Caco-2 (cell line): ENCODE measurements at regions not wholly inside any gene's neighbourhood (a gene's known extent, or its start where the extent isn't known, plus 50 kb on each side); places are given as distances from the start of the nearest gene placed in this dataset.

Experiments
- BruUV-seq: library from RNA; stranded (reverse); fragments of 400-500 nt; replicated peaks from 2 replicates; lab custom pipeline; 2021; lab: Mats Ljungman, UMichigan
- CTCF ChIA-PET: fragments of 300-600 bp; sonication (Branson Sonifier 250); formaldehyde crosslinking; loops from one replicate; lab custom pipeline; 2022; ENCODE audit warnings: antibody characterized with exemption; lab: Charles Lee
- POLR2A ChIA-PET: fragments of 300-600 bp; sonication (Branson Sonifier 250); formaldehyde crosslinking; loops from one replicate; lab custom pipeline; 2022; ENCODE audit warnings: antibody characterized with exemption; lab: Charles Lee
- DNase-seq, 2 experiments: peaks; one replicate each; pipeline versions ENCODE4 v3.0.0 to v3.0.0-alpha.2; 2020 to 2022
- H3K27me3 ChIP-seq: replicated peaks from 2 replicates; pipeline ENCODE4 v1.6.0; 2011; ENCODE audit warnings: low read length; ENCODE audit not compliant: control insufficient read depth, insufficient read depth
- H3K36me3 ChIP-seq: 2 replicates; pipeline ENCODE4 v1.5.1; 2011; ENCODE audit warnings: low read length; ENCODE audit not compliant: control insufficient read depth, insufficient read depth
- H3K4me1 ChIP-seq: fragments of 250-450 bp; sonication (Bioruptor Pico); 2 replicates; pipeline ENCODE4 v1.5.1; 2020; ENCODE audit warnings: mild to moderate bottlenecking
- H3K4me3 ChIP-seq: 2 replicates; pipeline ENCODE4 v1.5.1; 2011; ENCODE audit warnings: low read depth, mild to moderate bottlenecking, control low read depth, low read length
- H3K9me3 ChIP-seq: fragments of 250-450 bp; sonication (Bioruptor Pico); 2 replicates; pipeline ENCODE4 v1.5.1; 2020; ENCODE audit warnings: mild to moderate bottlenecking, moderate library complexity
- H3K27ac Mint-ChIP-seq: one replicate; pipeline ENCODE4 v1.8.0; 2022; ENCODE audit warnings: mixed read lengths; ENCODE audit not compliant: unreplicated experiment
- H3K27me3 Mint-ChIP-seq: one replicate; pipeline ENCODE4 v1.8.0; 2022; ENCODE audit warnings: mixed read lengths; ENCODE audit not compliant: insufficient read depth, unreplicated experiment
- H3K36me3 Mint-ChIP-seq: one replicate; pipeline ENCODE4 v1.8.0; 2022; ENCODE audit warnings: mild to moderate bottlenecking, mixed read lengths; ENCODE audit not compliant: insufficient read depth, unreplicated experiment
- H3K4me1 Mint-ChIP-seq: one replicate; pipeline ENCODE4 v1.8.0; 2022; ENCODE audit warnings: low read depth, mixed read lengths; ENCODE audit not compliant: unreplicated experiment
- H3K4me3 Mint-ChIP-seq: one replicate; pipeline ENCODE4 v1.8.0; 2022; ENCODE audit warnings: mild to moderate bottlenecking, moderate library complexity, mixed read lengths; ENCODE audit not compliant: unreplicated experiment
- H3K9me3 Mint-ChIP-seq: one replicate; pipeline ENCODE4 v1.8.0; 2022; ENCODE audit warnings: mixed read lengths; ENCODE audit not compliant: unreplicated experiment
- CTCF ChIP-seq, 2 experiments: fragments of 200-600 bp in 1 of 2; IDR thresholded peaks; 1 replicate in 1 of 2; 2 replicates in 1 of 2; pipeline versions ENCODE4 v1.5.1 to v1.8.0; 2011 to 2022; ENCODE audit warnings: antibody characterized with exemption in 1 of 2, control low read depth in 1 of 2, inconsistent platforms in 1 of 2, low read depth in 1 of 2, low read length in 1 of 2, mild to moderate bottlenecking in 1 of 2, moderate library complexity in 1 of 2; ENCODE audit not compliant: insufficient read depth in 1 of 2, severe bottlenecking in 1 of 2, unreplicated experiment in 1 of 2
- intact Hi-C: fragments of 100-400 bp; cut with micrococcal nuclease; formaldehyde crosslinking; loops from one replicate; pipeline ENCODE4 v1.10.0; 2022; ENCODE audit not compliant: unreplicated experiment

- no peak for TF ChIP-seq CTCF (IDR thresholded peaks at IDR 0.05; ENCODE audit: insufficient read depth in 1 of 2, low read depth in 1 of 2, low read length in 1 of 2, severe bottlenecking in 1 of 2, unreplicated experiment in 1 of 2)
- CTCF ChIA-PET = no interaction called here
- H3K4me3 Mint-ChIP-seq = no peak overlapping the region
- Histone ChIP-seq H3K9me3 (no peaks in the 10 kb centered on the region), H3K4me1 (no peaks in the 10 kb centered on the region; the same call in 1 of the 2 replicates), H3K4me3 (no peak overlapping the region), H3K27me3 (no peaks in the 10 kb centered on the region), H3K36me3 (no peaks in the 10 kb centered on the region)
- intact Hi-C loops = no loop called here
- no peak overlapping the region for H3K27ac Mint-ChIP-seq
- BruUV-seq = no TSS peak
- H3K36me3 Mint-ChIP-seq = no peaks in the 10 kb centered on the region
- H3K4me1 Mint-ChIP-seq = no peaks in the 10 kb centered on the region
- H3K27me3 Mint-ChIP-seq = no peaks in the 10 kb centered on the region
- no peak for DNase-seq
- no peaks in the 10 kb centered on the region for H3K9me3 Mint-ChIP-seq
- POLR2A ChIA-PET = no interaction called here
Measured at GRCh38 chr9:2377117-2377516, 244.5 kb upstream of the VLDLR start.

GRCh38 chr9:2377834-2378233 lies 243.8 kb upstream of the VLDLR start:
- no peaks in the 10 kb centered on the region for H3K9me3 Mint-ChIP-seq

GRCh38 chr9:2378266-2378665 lies 243.3 kb upstream of the VLDLR start:
- Histone ChIP-seq H3K9me3 (no peaks in the 10 kb centered on the region), H3K36me3 (no peaks in the 10 kb centered on the region), H3K27me3 (no peaks in the 10 kb centered on the region), H3K4me1 (no peaks in the 10 kb centered on the region; the same call in 1 of the 2 replicates), H3K4me3 (no peak overlapping the region)
- no TSS peak for BruUV-seq
- no peak for TF ChIP-seq CTCF (IDR thresholded peaks at IDR 0.05; ENCODE audit: insufficient read depth in 1 of 2, low read depth in 1 of 2, low read length in 1 of 2, severe bottlenecking in 1 of 2, unreplicated experiment in 1 of 2)
- Mint-ChIP-seq H3K4me1 (no peaks in the 10 kb centered on the region), H3K36me3 (no peaks in the 10 kb centered on the region), H3K27me3 (no peaks in the 10 kb centered on the region), H3K27ac (no peak overlapping the region), H3K4me3 (no peak overlapping the region), H3K9me3 (no peaks in the 10 kb centered on the region)
- intact Hi-C loops = no loop called here
- ChIA-PET POLR2A (no interaction called here), CTCF (no interaction called here)
- DNase-seq = no peak

More at GRCh38 chr9:2377834-2378233, 243.8 kb upstream of the VLDLR start:
- no peak overlapping the region for H3K4me3 Mint-ChIP-seq
- ChIA-PET POLR2A (no interaction called here), CTCF (no interaction called here)
- no peak overlapping the region for H3K4me3 ChIP-seq
- no peaks in the 10 kb centered on the region for H3K9me3 ChIP-seq
- BruUV-seq = no TSS peak
- intact Hi-C loops = no loop called here
- no peaks in the 10 kb centered on the region for H3K36me3 ChIP-seq
- DNase-seq = no peak
- no peaks in the 10 kb centered on the region for H3K27me3 ChIP-seq
- H3K4me1 ChIP-seq = no peaks in the 10 kb centered on the region; the same call in 1 of the 2 replicates
- no peak for TF ChIP-seq CTCF (IDR thresholded peaks at IDR 0.05; ENCODE audit: insufficient read depth in 1 of 2, low read depth in 1 of 2, low read length in 1 of 2, severe bottlenecking in 1 of 2, unreplicated experiment in 1 of 2)
- H3K4me1 Mint-ChIP-seq = no peaks in the 10 kb centered on the region
- no peaks in the 10 kb centered on the region for H3K36me3 Mint-ChIP-seq
- H3K27ac Mint-ChIP-seq = no peak overlapping the region
- H3K27me3 Mint-ChIP-seq = no peaks in the 10 kb centered on the region
